GM18526 (cell line): ENCODE measurements at regions not wholly inside any gene's neighbourhood (a gene's known extent, or its start where the extent isn't known, plus 50 kb on each side); places are given as distances from the start of the nearest gene placed in this dataset.

Experiments used
- POLR2A ChIP-seq: IDR thresholded peaks from 3 replicates; pipeline ENCODE4 v1.6.1; 2011; ENCODE audit not compliant: insufficient read length; ENCODE audit errors: extremely low read depth

- TF ChIP-seq POLR2A: no peak
Observed at GRCh38 chr12:9327320-9327719, 119.1 kb upstream of the PZP start.

DNA sequence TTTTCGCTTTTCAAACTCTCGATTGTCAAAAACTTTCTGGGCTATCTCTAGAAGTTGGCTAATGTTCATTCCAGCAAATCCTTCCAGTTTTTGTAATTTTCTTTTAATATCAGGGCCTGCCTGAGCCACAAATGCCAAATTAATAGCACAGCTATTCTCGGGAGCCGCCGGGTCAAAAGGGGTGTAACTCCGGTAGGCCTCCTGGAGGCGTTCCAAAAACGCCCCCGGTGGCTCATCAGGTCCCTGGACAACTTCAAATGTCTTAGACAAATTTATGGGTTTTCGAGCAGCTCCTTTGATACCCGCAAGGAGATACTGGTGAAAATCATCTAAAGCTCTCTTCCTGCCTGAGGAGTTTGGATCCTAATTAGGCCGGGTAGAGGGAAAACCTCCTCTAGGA is 117.9 kb upstream of the PZP start:
- TF ChIP-seq POLR2A: no peak

- TF ChIP-seq POLR2A: no peak
Observed at GRCh38 chr12:9325471-9325870, 117.3 kb upstream of the PZP start.

DNA sequence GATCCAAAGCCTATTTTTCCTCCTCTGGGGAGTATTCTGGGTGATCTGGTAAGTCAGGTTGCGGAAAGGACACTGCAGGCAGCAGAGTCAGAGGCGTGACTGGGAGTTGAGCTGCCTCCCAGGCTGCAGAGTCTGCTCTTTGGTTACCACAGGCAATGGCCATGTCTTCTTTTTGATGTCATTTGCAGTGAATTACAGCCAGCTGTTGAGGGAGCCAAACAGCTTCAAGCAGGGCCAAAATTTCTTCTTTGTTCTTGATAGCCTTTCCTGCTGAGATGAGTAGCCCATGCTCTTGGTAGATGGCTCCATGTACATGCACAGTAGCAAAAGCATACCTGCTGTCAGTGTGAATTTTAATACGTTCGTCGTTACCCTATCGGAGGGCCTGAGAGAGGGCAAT is 116.6 kb upstream of the PZP start:
- TF ChIP-seq POLR2A: no peak

- TF ChIP-seq POLR2A: no peak
Observed at GRCh38 chr12:9323144-9323681, 115.0 kb upstream of the PZP start.

DNA sequence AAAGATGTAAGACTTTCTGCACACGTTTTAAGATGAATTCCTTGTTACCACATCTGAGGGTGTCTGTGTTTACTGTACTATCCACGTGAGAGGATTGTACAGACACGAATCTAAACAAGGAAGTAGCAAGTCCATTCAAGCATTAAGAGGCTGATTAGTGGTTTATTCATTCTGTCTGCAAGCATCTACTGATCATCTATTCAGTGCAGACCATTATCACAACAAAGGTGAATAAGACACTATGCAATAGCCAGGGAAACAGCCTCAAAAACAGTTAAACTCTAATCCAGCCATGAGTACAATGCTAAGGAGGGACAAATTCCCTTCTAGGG is 111.6 kb upstream of the PZP start:
- no peak for TF ChIP-seq POLR2A

GRCh38 chr12:9319044-9319841 is 111.0 kb upstream of the PZP start:
- TF ChIP-seq POLR2A: no peak

- TF ChIP-seq POLR2A: no peak
Observed at GRCh38 chr12:9276990-9277389, 68.8 kb upstream of the PZP start.

- no peak for TF ChIP-seq POLR2A
Observed at GRCh38 chr12:9273276-9273675, 65.1 kb upstream of the PZP start.

- no peak for TF ChIP-seq POLR2A
Observed at GRCh38 chr12:9271875-9272274, 63.7 kb upstream of the PZP start.

DNA sequence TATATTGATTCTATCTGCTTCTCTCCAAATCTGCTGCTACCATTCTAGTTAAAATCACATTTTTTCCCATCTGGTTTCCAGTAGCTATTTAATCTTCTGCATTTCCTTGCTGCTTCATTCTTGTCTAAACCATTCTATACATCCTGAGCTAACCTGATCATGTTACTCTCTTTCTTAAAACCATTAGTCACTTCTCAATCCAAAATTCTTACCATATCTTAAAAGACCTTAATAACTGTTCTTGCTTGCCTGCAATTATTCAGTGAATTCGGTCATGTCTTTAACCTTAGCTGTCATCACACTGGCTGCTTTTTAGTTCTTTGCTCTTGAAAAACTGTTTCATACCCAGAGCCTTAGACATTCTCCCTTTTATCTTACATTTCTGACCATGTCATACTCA is 56.4 kb upstream of the PZP start:
- no peak for TF ChIP-seq POLR2A

- TF ChIP-seq POLR2A: no peak
Observed at GRCh38 chr12:9260931-9261330, 52.7 kb upstream of the PZP start.

DNA sequence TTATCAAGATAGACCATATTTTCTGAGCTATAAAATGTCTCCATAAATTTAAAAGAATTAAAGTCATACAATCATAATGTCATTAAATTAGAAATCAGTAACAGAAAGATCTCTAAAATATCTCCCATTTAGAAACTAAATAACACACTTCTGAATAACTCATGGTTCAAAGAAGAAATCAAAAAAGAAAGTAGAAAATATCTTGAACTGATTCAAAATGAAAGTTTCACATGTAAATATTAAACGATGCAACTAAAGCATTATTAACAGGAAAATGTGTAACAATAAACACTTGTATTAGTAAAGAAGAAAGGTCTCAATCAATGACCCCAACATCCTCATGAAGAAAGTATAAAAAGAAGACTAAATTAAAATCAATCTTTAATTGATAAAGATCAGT is 50.5 kb upstream of the PZP start:
- no peak for TF ChIP-seq POLR2A
